ENCODE measurements at regions not wholly inside any gene's neighbourhood (a gene's known extent, or its start where the extent isn't known, plus 50 kb on each side); places are given as distances from the start of the nearest gene placed in this dataset.

DNA sequence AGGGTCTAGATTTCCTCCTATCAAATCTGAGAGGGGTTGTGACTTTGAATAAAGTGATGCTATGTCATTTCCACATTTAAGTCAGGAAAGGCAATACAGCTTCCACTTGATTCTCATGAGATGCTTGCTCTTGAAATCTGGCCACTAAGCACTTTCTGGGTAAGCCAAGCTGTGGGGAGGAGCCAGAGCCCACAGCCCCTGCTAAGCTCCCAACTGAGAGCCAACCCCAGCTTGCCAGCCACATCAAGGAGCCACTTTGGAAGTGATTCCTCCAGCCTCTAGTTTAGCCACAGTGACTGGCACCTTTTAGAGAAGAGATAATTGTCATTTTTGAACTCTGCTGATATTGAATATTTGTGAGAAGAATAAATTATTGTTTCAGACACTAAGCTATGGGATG, 1441.5 kb upstream of the IGFBP7 start:
- DNase-seq: no peak

DNA sequence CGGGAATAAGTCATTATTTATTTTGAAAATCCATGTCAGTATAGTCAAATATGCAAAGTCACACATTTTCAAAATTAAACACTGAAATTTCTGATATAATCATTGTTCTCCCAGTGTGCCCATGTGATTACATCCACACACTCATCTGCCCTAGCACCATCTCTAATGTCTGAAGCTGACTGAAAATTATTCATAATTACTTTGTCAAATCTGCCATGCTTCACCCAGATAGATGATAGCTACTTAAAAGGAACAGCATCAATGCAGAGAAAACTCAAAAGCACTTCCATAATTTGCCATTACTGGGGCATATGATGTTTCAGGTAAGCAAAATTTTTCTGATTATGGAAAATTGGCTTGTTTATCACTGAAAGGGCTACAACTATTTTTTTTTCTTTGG, 1433.3 kb upstream of the IGFBP7 start:
- no peak for DNase-seq

DNA sequence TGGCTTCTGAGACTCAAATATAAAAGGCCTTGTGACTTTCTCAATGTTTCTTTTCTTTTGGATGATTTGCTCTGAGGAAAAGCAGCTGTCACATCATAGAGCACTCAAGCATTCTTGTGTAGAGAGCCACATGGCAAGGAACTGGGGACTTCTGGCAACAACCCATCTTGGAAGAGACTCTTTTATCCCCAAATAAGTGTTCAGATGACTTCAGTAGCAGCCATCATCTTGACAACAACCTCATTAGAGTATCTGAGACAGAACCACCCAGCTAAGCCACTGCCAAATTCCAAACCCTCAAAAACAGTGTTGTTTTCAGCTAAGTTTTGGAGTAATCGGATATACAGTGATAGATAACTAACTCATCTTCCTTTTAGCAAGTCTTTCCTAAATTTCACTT, 1431.7 kb upstream of the IGFBP7 start:
- DNase-seq: peak; percentile 62

- DNase-seq: no peak
Observed at GRCh38 chr4:58522765-58523382, 1412.7 kb upstream of the IGFBP7 start.

GRCh38 chr4:58515226-58515625, 1405.0 kb upstream of the IGFBP7 start:
- DNase-seq: no peak

- no peak for DNase-seq
Observed at GRCh38 chr4:58514299-58514698, 1404.1 kb upstream of the IGFBP7 start.

- no peak for DNase-seq
Observed at GRCh38 chr4:58510652-58511051, 1400.5 kb upstream of the IGFBP7 start.

GRCh38 chr4:58507079-58507478, 1396.9 kb upstream of the IGFBP7 start:
- DNase-seq: no peak

DNA sequence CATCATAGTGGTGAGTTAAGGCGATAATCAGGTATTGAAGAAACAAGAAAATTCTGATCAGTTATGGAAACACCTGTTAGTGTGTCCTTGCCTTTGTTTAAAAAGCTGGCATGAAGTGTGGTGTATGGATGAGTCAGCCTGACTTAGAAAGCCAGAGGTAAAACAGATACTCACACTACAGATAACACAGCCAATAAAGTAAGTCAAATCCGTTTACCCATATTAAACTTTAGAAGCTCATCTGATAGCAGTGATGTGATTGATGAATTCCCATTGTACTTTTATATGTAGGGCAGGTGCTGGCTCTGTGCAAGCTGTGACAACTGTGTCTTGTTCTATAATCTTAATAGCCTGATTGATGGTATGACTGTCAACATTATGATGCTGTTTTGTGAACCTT, 1392.7 kb upstream of the IGFBP7 start:
- DNase-seq: no peak

DNA sequence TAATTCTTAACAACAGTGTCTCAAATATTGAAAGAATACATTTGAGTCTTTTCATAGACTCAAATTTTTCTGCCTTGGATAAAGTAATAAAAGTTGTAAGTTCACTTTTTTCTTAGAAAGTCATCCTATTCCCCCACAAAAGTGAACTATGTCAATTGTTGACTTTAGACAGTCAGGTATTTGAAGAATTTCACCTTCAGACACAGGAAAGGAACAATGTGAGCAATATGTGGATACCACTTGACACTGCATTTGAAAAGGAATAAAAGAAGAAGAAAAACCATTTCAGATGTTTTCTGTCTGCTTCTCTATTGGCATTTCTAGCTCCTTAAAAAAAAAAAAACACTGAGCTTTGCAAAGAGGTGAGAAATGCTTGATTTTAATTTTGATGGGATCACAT, 1389.0 kb upstream of the IGFBP7 start:
- no peak for DNase-seq

- no peak for DNase-seq
Observed at GRCh38 chr4:58491620-58492019, 1381.4 kb upstream of the IGFBP7 start.

- no peak for DNase-seq
Observed at GRCh38 chr4:58477950-58478349, 1367.8 kb upstream of the IGFBP7 start.

DNA sequence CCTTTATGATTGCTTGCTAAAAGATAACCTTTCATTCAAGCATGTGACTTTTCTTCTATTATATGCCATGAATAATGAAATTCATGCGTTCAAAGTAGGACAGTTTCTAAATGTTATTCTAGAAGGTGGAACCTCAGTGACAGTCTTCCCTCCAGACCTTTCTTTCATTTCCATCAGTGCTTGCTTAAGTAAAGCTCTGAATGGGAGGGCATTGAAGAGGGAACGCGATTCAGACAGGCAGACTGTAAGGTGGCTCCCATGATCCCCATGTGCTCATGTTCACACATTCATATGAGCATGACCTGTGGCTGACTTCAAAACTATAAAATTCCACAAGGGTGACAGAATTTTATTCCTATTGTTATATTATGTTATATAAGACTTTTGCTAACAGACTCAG, 1367.3 kb upstream of the IGFBP7 start:
- DNase-seq: no peak

DNA sequence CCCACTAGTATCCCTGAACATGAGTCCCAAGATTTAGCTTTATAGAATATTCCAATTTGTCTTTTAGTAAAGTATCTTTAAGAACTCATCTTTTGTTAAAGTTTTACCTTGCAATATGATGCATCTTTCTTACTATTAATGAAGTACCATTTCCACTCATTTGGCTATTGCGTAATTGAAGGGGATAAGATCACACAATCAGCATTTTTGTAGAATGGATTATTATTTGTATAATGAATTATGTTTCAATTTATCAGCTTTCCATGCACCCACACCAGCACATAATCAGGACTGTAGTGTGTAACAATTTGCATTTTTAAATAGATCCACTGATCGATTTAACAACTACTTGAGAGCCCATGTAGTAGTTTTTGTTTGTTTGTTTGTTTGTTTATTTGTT, 1364.9 kb upstream of the IGFBP7 start:
- DNase-seq: no peak

GRCh38 chr4:58465031-58465430, 1354.8 kb upstream of the IGFBP7 start:
- DNase-seq: no peak

GRCh38 chr4:58456727-58457384, 1346.7 kb upstream of the IGFBP7 start:
- DNase-seq: no peak

DNA sequence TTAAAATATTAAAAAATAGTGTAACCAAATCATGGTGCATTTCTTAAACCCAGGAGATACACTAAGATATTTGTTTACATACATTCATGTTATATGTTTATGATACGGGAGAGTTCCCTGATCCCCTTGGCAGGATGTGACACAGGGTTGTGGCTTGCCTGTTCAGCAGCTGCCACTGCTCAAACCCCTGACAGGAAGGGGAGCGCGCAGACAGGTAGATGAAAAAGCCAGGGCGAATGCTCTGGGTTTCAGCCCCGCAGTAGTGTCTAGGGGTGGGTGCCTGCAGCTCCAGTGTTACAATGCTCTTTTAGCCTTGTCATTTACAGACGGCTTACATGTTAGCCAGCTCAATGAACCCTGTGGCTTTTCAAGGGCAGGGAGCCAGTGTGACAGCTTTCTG, 1343.8 kb upstream of the IGFBP7 start:
- no peak for DNase-seq

DNA sequence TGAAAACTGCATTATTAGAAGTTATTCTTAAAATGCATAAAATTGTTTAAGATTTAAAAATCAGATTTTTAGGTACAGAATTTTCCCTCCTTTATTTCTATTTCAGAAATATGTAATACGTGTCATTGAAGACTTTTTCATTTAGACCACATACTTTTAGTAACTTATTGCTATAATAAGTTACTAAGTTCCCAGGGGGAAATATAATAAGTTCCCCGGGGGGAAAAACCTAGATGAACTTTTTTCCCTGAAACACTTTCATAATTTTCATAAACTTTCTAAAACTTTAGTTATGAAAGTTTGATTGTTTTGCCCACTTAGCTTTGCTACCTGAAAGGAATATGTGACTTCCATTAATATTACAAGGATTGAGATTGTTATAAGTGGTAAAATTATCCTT, 1341.5 kb upstream of the IGFBP7 start:
- no peak for DNase-seq

GRCh38 chr4:58435871-58436270, 1325.7 kb upstream of the IGFBP7 start:
- no peak for DNase-seq

- no peak for DNase-seq
Observed at GRCh38 chr4:58413849-58414248, 1303.7 kb upstream of the IGFBP7 start.

GRCh38 chr4:58411904-58412303, 1301.7 kb upstream of the IGFBP7 start:
- DNase-seq: no peak

- no peak for DNase-seq
Observed at GRCh38 chr4:58406762-58407161, 1296.6 kb upstream of the IGFBP7 start.

GRCh38 chr4:58368221-58368620, 1258.0 kb upstream of the IGFBP7 start:
- DNase-seq: peak; percentile 88

- no peak for DNase-seq
Observed at GRCh38 chr4:58360354-58361133, 1250.4 kb upstream of the IGFBP7 start.
